ENCODE measurements at regions not wholly inside any gene's neighbourhood (a gene's known extent, or its start where the extent isn't known, plus 50 kb on each side); places are given as distances from the start of the nearest gene placed in this dataset.

DNA sequence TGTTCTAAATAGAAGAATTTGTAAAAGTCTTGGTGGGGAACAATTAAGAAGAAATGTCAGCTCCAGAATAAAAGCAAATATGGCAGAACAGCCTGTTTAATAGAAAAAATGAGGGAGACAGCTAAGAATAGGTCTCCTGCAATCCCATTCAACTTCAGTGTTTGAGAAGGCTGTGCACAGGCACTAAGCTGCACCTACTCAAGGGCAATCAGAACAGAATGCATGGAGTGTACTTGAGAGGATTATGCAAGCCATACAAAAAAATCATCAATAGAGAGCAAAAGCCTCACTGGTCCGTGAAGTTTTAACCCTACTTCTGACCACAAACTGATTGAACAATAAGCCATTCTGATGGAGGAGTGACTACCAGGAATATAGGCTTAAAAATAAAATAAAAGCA lies 690.7 kb upstream of the PCDH15 start:
- no peak for DNase-seq

DNA sequence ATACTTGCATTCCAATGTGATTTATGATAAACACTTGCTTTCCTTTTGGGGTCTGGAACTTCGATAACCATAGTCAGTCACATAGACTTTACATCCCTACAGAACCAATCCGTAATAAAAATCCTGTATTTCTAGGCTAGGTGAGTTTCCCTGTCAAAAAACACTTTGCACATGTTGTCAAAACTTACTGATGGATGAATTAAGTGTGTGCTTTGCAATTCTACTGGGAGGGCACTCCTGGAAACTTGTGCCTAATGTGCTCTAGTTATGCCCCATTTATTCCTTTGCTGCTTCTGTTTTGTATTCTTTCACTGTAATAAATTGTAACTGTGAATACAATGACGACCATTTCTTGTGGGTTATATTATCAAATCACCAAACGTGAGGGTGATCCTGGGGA lies 684.8 kb upstream of the PCDH15 start:
- DNase-seq = no peak

DNA sequence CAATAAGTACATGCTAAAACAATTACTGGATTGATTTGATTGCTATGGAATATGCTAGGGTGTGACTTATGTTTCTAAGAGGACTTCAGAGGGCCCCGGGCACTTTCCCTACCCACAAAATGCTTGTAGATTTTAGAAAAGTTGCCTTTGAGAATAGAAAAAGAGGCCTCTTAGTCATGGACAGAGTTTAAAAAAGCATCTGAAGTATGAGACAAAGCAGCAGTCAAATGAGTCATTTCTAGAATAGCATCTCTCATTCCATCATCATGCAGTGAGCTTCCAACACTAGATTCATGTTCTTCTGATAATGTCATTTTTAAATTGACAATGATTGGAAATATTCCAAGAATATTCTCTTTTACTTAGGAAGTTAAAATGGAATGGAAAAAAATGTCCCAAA lies 675.1 kb upstream of the PCDH15 start:
- no peak for DNase-seq

DNA sequence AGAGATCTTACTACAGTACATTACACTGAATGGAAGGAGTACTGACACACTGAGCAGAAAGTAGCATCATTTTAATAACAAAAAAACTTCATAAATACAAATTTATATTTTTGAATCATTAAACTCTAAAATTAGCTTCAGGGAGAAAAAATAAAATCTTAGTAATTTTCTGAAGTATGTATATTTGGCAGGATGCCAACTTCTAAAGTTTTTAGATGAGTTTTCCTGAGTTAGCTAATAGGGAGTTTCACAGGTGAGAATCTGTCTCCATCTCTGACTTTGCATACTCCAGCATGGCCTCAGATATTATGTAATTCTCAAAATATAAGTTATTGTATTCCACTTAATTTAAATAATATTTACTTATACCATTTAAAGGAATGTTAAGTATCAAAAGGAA lies 673.2 kb upstream of the PCDH15 start:
- DNase-seq = no peak

DNA sequence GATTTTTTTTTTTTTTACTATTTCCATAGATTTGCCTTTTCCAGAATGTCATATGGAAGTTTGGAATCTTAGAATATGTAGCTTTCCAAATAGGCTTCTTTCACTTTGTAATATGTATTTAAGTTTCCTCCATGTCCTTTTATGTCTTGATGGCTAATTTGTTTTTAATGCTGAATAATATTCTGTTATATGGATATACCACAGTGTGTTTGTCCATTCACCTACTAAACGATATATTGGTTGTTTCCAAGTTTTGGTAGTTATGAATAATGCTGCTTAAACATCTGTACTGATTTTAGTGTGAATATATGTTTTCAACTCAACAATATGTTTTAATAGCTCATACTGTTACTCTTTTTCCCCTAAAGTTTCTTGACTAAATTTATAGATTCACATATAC lies 669.8 kb upstream of the PCDH15 start:
- no peak for DNase-seq

DNA sequence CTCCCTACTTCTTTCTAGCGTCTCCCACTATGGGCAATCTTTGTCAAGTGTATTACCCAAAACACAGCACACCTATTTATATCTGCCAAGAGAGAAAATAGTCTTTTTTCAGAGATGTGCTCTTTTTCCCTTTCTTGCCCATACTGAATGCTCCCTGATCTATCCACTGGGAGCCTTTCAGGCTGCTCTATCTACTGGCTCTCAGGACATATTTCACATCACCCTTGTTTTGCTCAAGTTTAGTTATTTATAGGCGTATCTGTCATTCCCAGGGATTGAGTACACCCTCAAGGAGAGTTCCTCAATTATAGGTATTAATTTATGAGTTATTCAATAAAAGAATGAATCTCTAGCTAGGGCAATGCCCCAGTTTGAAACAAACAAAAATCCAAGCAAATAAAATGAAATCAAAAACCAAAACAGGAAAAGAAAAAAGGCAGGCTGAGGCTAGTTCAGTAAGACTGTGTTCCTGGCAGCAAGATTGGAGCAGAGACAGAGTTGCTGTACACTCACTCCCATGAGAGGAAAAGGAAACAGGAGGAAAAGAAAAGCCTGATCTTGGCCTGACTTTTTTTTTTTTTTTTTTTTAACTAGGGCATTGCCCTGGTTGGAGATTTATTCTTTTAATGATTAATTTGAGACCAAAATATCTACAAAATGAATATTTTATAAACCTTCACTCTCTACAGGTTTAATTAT lies 665.9 kb upstream of the PCDH15 start:
- DNase-seq = no peak

DNA sequence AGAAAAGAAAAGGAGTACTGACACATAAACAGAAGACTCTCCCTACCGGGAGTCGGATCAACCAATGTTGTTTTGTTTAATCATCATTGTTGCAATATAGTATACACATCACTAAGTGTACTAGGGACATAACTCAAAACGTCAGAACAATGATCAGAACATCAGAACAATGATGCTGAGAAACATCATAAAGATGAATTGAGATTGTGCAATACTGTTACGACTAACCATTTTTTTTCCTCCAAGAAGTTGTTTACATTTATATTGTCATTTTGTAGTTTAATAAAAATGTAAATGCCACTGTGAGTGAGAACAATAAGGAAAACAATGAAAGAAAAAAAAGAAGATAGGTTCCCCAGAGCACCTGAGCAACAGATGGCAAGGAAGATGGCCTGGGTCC lies 663.1 kb upstream of the PCDH15 start:
- DNase-seq = no peak

DNA sequence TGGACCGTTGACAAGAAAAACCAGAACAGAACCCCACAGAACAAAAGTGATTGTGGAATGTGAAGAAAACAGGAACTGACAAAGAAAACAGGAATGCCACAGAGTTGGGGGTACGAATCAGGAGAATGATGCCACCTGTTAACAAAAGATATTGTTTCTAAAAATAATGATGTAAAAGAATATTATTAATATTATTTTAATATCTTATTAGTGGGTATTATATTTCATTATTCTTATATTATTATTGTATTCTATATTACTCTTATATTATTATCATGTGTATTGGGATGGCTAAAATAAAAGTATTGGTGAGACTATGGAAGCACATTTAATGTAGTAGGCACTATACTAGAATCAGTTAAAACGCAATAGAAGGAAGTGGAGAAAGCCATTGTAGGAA lies 659.0 kb upstream of the PCDH15 start:
- no peak for DNase-seq

DNA sequence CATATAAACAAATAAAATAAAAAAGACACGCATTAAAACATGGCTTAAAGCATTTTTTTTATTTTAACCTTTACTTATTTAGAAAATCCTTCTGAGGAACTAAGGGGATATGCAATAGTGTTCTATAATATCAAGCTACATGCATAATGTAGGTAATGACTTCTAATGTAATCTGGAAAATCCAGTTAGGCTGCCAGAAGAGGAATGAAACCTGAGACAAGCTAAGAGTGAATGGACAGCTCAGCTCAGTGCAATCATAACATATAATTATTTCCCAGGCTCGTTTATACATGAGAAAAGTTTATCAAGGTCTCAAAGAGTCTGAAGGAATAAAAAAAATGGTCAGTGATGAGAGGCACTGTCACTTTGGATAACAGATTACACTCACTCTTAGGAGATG lies 649.0 kb upstream of the PCDH15 start:
- DNase-seq = no peak

DNA sequence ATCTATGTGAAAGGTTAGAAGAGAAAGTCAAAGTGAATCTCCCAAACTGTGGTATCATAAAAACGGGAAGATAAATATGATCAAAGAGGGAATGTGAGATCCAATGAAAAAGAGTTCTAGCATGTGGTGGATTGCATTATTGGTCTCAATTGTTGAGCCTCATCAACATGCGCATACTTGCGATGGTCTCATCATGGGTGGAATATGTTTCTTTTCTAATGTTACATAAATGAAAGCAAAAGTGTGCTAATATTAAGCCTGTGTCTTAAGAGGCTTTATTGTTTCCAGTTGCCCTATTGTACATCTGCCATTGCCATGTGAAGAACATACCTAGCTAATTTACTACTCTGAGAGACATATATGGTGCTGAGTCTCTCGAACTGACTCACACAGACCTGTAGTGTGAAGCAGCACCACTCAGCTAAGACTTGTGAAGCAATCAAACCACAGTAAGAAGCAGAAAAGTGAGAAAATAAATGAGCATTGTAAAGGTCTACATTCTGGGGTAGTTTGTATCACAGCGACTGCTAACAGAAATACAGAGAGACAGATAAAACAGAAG lies 645.5 kb upstream of the PCDH15 start:
- no peak for DNase-seq

DNA sequence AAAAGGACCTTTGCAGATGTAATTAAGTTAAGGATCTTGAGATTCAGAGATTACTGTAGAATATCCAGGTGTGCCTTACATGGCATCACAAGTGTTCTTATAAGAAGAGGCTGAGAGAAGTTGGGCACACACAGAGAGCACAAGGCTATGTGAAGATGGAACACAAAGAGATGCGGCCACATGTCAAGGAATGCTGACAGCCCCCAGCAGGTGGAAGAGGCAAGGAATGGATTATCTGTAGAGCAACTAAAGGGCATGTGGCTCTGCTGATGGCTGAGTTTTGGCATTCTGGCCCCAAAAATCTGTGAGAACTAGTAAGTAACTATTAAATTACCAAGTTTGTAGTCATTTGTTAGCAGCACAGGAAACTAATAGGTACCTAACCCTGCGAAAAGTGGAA lies 640.7 kb upstream of the PCDH15 start:
- no peak for DNase-seq

DNA sequence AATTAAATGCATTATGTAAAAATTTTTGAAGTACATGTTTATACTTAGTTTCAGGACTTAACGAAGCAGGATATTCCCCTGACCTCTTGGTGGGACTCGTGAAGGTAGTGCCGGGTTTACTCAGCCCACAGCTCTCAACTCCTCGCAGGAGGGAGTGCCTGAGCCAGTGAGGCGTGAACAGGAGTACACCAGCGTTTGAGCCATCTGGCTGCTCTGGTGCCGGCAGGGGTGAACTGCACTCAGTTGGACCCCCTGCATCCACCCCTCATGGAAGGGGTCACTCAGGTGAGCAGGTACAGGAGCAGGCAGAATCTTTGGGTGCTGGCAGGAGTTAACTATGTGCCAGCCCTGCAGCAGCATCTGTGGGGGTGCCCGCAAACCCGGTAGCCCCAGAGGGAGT lies 625.1 kb upstream of the PCDH15 start:
- DNase-seq = no peak

DNA sequence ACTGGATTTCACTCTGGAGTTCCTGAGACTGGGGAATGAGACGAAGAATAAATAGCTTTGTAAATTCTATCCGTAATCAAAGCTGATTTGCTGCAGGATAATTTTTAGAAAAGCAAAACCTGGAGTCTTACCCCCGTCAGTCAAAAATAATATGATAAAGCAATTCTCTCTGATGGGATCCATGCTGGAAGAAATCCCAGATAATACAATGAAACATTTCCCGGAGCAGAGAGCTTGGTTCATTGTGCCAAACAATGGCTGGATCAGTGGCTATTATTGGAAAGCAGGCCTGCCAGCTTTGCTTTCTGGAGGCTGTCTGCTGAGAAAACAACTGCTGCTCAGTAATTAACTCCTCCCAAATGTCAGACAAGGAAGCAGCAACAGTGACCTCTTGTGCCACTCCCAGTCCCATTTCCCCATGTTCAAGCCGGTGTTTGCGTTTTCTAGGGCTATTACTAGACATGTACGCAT lies 609.4 kb upstream of the PCDH15 start:
- no peak for DNase-seq

DNA sequence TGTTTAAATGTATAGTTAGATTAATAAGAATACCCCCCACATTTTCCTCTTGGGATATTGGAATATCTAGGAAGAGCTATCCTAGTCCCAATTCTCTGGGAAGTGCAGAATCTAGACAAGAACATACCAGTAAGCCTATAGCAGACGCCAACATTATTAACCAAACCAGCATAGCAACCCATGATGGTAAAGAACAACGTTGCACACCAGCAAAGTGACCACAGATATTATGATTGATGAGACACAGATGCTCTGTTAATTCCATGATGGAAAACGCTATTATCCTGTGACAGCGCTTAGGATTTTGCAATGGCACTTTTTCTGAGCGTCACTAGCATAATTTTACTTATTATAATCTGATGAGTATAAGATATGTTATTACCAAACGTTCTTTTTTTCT lies 603.1 kb upstream of the PCDH15 start:
- DNase-seq = no peak

DNA sequence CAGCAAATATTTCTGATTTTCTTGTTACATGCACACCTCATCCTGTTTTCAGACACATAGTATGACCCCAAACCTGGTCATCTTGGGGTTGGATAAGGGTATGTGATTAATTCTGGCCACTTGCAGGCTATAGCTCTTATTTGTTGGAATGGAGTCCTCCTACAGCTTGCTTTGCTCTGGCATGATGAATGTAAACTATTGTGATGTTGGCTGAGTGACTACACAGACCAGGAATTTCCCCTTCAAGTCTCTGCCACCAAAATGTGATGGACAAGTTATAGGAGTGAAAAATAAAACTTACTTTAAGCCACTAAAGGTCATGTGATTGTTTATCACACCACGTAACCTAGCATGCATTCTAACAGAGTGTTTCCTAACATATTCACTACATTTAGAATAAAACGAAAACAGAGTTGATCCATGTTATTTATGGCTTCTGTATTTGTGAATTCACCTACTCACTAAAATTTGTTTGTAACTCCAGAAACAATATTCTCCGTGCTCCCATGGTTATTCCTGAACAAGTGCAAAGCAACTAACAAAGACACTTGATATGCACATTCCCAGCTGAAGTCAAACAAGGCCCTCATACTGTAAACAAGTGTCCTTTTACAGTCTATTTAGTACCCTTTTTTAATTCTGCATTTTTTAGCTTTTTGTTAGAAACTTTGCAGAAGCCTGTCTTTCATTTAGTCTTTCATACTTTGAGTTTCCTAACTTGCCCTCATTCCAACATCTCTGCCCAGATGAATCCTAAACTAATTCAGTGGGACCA lies 599.2 kb upstream of the PCDH15 start:
- DNase-seq = no peak

DNA sequence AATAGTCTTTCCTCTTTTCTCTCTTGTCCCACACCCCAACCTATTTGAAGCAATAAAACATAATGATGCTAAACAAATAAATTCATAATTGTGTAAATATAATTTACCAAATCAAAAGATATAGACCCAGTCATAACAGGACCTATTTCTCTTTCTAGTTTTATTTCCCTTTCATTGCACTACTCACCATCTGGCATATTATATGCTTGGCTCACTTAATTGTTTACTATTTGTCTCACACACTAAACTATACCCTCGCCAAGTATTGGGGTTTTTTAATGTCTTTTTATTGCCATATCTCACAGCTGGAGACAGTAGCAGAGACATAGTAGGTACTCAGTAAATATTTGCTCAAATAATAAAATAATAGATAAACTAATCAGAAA lies 597.5 kb upstream of the PCDH15 start:
- no peak for DNase-seq

DNA sequence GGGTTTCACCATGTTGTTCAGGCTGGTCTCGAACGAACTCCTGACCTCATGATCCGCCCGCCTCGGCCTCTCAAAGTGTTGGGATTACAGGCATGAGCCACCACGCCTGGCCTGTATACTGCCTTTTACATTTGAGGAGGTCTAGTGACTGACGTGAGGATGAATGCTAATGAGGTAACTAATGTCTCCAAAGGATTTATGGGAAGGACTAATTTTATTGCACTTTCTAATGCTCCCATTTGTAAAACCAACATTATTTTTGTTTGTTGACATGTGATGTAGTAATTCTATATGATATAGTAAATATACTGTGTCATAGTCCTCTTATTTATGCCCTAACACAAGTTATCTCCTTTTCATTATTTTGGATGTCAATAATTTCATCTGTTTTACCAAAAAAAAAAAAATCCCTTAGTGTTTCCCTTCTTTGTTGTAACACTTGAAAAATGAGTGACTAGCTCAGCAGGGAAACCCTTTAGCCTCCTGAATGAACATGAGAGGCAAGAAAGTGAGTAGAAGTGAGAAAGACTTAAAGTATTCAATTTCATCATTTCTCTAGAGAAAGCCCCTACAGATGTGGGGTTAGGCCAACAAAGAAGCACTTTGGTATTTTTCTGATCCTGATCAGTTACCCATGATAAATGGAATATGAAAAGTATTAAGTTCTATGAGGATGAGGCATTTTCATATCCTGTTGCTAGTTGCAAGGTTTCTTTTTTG lies 596.9 kb upstream of the PCDH15 start:
- DNase-seq = no peak

DNA sequence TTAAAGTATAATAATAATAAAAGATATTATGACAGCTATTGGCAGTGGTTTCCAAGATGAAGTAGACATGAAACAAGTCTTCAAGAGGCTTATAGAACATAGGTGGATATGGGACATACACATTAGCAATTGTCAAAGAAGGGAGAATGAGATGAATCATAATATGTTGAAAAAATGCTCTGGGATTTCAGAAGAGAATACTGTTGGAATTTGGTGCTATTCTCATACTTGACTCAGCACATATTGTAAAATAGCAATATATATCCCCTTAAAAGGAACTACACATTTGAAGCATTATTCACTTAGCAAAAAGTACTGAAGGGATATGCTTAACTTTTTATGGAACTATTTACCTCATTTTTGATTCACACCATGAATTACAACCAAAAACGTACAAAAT lies 577.2 kb upstream of the PCDH15 start:
- DNase-seq = no peak

DNA sequence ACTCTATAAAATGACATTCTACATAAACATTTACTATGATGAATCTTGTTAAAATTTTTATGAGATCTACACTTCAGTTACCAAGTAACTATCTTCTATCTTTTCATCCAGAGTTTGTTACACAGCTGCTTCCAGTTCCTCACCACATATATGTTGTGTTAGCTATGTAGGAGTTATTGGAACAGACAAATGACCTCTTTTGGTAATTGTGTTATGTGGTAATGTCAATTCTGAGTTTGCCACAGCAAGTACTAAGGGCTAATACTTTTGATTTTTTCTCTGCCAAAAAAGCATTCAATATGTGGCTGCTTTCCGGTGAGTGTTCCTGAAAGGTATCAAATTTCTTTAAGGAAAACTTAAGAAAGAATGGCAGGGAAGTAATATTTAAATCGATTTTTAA lies 573.9 kb upstream of the PCDH15 start:
- no peak for DNase-seq

DNA sequence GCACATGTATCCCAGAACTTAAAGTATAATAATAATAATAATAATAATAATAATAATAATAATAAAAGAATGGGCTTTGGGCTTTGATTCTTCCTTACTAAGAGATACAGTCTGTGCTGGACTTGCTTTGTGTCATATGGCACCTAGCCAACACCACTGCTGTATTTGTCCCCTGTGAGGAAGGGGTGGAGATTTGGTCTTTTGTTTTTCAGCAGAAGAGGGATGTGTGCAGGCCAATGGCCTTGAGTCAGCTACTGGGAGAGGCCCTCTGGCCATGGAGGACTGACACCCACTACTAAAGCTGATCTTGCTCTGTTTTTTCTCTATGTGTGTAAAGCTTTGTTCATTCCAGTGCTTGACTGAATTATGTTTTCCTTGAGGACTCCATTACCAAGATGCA lies 573.0 kb upstream of the PCDH15 start:
- no peak for DNase-seq

DNA sequence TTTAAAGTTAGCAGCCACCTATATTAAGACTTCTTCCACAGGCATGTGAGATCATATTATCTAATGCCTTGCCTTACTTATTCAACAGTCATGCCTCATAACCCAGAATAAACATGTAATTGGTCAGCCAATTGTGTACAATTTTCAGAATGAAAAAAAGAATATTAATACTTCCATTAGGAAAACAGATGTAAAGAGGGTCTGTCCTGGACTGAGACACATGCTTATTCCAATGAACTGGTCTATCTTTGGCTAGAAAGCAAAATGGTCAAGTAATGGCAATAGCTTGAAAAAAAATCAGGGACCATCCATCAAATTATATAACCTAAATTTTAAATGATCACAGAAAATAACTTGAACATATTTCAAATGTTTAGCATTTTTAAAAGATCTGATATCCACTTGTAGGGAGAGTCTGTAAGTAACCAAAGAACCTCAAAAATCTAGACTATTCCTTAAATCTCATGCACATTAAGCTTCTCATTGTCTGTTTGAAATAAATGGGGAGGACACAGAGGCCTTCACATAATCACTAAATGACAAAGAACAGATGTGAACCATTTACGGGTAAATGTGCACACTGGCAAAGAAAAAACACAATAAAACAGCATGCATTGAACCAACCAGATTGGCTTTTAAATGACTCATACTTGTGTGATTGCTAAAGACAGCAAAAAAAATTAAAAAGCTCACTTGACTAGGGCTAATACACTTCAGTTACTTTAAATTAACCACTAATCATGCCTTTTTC lies 568.8 kb upstream of the PCDH15 start:
- no peak for DNase-seq

DNA sequence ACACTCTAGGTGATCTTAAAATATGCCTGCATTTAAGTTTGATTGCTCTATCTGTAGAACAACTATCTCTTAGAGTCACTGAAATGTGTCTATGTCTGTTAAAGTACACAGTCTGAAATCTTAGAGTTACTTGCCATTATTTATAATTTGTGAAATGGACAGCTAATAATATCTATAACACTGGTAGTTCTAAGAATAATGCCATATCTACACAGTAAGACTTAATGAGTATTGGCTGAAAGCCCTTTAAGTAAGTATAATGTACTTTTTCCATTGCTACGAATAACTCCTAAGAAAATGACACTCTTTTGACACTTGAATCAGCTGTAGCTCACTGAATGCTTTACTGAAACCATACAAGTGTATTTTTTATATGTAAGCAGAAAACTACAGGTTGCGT lies 567.4 kb upstream of the PCDH15 start:
- no peak for DNase-seq

DNA sequence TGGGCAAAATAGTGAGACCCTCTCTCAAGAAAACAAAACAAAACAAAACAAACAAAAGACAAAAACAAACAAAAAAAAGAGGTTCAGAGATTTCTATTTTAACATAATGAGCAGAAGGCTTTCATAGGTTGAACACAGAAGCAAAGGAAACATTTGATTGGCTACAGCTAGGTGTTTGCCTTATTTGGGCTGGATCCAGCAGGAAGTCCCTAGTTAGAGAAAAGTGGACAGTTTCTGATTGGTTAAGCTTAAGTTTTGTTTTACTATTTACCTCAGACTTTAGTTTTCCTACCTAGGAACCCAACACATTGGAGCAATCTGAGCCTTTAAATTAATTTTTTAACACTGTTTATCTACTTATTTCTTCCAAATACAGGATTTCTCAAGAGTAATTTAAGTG lies 566.5 kb upstream of the PCDH15 start:
- no peak for DNase-seq
